Activated T-cell treated with anti-CD3 and anti-CD28 coated beads for 4 hours (primary cell): ENCODE measurements at regions not wholly inside any gene's neighbourhood (a gene's known extent, or its start where the extent isn't known, plus 50 kb on each side); places are given as distances from the start of the nearest gene placed in this dataset.
"Not testable (repeated sequence)": the region's sequence is repeated elsewhere in the genome, so short reads cannot be mapped to it uniquely, and the experiment has no call there.

ENCODE experiments used
- DNase-seq: peaks from one replicate; pipeline ENCODE4 v3.0.0-alpha.2; 2020

DNA sequence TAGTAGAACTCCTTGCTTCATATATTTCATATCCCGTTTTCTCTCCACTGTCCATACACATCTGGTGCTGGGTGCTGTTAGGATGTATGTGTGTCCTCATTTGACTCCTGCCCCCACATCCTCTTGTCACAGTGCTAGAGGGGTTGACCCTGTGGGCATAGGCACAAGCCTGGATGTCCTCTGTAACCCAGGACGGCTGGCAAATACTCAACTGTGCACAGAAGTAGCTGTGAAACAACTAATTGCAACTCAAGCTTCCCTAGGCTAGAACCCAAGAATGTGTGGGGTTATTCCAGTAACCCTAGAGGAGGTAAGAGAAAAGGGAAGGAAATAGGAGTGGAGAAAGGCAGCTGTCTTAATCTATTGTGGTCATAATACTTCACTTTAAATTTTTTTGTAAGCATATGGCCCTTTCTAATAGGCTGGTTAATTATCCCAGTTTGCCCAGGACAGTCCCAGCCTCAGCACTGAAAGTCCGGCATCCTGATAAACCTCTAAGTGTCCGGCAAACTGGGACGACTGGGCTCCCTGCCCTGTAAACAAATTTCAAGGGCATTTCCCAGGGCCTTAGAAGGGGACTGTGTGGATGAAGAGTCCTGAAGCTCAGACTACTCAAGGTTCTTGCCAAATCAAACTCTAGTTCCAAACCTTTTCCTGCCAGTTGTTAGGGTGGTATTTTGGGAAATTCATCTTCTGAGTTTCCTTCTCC is 283.2 kb upstream of the CELF2 start:
- DNase-seq, result no peak

DNA sequence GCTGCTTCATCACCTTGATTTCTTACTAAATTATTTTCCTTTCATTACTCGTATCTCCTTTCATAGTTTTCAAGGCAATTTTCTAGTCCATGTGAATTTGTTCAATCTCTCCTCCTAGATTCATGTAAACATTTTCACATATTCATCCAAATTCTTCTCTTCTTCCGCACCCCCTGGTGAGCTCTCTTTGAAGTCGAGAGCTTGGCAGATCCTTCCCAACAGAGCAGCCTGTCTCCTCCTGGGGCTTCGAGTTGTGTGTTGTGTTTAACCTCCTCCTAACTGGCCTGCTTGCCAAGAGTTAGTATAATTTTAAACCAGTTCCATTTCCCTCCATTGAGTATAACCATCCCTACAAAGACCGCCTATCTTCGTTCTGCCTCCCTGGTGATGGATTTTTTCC is 272.4 kb upstream of the CELF2 start:
- DNase-seq, result no peak

DNA sequence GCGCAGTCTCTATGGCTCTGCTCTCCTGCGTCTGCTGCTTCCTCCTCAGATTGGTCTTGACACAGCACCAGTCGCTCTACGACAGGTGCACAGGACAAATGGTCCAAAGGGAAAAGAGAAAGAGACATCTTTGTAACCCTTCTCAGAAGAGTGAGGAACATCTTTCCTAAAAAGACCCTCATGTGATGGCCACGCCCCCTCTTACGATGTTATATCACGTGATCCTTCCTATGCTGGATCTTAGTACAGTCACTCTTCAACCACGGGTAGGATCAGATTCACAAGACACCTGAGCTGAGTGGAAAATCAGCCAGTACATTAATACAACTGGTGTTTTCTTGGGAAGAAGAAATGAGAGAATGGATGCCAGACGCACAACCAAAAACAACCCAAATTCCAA is 262.2 kb upstream of the CELF2 start:
- no peak for DNase-seq

DNA sequence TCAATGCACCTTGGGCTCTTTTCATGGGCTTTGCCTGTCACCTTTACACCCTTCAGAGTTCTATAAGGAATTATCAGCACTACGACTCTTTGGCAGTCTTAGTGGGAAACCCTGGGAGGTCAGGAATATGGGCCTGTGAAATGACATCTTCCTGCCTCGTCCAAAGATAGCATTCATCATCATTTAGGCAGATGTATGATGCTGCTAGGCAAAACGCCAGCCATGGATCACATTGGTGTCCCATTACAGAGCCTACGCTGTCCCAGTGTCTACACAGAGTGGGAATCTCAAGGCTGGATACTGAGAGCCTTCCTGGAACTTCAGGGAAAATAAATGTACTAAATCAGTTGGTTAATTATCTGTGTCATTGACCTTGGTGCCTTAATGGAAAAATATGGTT is 259.4 kb upstream of the CELF2 start:
- DNase-seq, result no peak

DNA sequence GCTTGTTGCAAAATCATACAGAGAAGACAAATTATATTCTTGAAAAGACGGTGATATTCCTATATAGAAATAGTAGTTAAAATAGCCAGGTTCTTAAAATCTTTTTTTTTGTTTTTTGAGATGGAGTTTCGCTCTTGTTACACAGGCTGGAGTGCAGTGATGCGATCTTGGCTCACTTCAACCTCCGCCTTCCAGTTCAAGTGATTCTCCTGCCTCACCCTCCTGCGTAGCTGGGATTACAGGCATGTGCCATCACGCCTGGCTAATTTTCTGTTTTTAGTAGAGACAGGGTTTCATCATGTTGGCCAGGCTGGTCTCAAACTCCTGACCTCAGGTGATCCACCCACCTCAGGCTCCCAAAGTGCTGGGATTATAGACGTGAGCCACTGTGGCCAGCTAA is 257.9 kb upstream of the CELF2 start:
- not testable (repeated sequence) for DNase-seq

- no peak for DNase-seq
Observed at GRCh38 chr10:10765017-10765416, 252.7 kb upstream of the CELF2 start.

- DNase-seq, result no peak
Observed at GRCh38 chr10:10772411-10772810, 245.3 kb upstream of the CELF2 start.

DNA sequence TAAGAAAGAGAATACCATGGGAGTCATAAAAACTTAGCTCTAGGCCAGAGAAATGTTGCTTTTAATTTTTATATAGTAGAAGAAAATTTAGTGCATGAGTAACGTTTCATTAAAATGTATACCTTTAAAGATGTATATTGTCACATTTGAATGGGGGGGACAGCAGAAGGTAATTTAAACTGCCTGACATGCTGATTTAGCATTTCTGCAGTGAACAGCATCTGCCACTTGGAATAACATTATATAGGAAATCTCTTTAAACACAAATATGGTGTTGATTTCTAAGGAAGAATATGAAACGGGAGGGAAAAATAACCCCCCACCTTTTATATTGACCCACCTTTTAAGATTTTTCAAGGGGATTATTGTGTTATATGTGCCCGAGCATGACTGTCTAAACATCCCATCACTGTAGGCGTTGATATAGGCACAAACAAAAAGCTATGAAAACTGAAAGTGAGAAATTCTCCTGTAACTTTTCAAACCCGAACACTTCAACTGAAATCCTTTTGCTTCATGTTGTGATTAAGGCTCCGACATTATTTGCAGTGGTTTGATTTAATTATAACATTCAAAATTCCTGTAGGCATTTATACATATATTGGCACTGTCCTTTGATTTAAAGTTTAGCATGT is 244.7 kb upstream of the CELF2 start:
- DNase-seq, result no peak

DNA sequence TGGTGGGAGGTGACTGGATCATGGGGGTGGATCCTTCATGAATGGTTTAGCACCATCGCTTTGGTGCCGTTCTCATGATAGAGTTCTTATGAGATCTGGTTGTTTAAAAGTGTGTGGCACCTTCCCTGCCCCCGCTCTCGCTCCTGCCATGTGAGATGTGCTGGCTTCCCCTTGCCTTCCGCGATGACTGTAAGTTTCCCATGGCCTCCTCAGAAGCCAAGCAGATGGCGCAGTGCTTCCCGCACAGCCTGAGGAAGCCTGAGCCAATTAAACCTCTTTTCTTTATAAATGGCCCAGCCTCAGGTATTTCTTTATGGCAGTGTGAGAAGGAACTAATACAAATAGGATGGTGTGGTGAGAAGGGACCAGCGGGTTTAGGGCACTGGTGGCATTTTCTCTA is 243.3 kb upstream of the CELF2 start:
- no peak for DNase-seq

GRCh38 chr10:10776363-10776762 is 241.3 kb upstream of the CELF2 start:
- no peak for DNase-seq

GRCh38 chr10:10777279-10777678 is 240.4 kb upstream of the CELF2 start:
- DNase-seq, result no peak

DNA sequence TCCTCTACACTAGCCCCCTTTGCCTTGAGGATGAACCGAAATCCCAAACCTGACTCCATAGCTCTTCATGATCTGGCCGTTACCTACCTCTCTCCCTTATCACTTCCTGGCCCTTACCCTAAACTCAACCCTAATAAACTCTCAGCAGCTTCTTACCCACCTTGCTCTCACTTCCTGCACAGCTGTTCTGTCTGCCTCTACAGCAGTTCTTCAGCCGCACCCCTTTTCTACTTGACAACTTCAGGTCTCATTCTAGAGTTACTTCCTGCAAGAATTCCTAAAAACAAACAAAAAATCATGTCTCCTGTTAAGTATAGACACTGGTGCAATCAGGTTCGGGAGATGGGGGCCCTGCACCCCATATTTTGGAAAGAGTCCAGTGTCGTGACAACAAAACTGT is 239.9 kb upstream of the CELF2 start:
- DNase-seq, result no peak

DNA sequence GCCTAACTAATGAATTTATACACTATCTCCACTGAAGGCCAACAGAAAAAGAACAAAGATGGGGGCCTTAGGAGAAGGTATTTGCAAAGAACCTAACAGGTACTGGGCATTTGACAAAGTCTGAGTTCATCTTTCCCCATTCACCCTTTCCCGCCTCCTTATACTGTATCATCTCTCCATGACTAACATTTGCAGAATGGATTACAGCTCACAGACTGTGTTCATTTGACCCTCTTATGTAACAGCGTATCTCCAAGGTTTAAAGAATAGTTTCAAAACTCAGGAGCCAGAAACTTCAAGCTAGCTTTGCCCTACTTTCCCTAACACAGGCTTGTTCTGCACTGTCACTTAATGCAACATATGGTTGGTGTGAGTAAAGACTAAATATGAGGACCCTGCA is 238.7 kb upstream of the CELF2 start:
- DNase-seq, result no peak

GRCh38 chr10:10779511-10779910 is 238.2 kb upstream of the CELF2 start:
- no peak for DNase-seq

DNA sequence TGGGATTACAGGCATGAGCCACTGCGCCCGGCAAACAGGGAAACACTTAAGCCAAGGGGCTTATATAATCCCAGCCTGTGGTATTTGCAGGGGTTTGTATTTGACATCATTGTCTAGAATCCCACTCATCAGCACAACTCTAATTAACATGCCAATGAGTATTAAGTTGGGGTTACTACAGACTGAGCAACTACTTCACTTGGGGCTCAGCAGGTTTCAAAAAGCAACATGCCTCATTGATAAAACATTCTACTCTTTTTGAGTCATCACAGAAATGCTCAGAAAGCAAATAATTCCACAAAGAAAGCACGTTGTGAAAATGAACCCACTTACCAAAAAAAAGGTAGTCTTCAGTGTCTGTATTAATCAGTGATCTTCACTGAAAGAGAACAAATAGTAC is 236.9 kb upstream of the CELF2 start:
- DNase-seq, result no peak

DNA sequence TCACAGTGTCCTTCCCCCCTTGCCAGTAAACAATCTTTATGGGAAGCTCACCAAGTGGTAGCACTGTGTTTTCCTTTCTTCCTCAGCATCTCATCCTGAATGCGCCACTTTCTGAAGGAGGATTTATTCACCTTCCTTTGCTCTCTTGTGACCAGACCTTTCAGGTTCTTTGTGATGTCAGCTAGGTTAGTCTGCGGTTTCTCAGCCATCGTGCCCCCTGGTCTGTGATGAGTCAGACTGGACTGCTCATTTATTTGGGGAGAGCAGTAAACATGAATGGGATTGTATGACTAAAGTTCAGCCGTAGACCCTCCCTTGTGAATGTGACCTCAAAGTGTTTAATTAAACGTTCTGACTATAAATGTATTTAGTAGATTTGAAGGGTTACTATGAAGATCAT is 235.1 kb upstream of the CELF2 start:
- DNase-seq, result no peak

DNA sequence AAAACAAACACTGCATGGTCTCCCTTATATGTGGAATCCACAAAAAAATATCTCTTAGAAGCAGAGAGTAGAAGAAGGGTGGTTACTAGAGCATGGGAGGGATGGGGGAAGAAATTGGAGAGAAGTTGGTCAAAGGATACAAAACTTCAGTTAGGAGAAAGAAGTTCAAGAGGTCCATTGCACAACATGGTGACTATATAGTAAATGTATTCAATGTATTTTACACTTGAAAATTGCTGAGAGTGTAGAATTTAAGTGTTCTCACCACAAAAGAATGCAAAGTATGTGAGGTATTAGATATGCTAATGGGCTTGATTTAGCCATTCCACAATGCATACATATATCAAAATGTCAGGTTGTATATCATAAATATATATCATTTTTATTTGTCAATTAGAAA is 232.0 kb upstream of the CELF2 start:
- no peak for DNase-seq

- DNase-seq, result no peak
Observed at GRCh38 chr10:10786109-10787090, 231.3 kb upstream of the CELF2 start.

DNA sequence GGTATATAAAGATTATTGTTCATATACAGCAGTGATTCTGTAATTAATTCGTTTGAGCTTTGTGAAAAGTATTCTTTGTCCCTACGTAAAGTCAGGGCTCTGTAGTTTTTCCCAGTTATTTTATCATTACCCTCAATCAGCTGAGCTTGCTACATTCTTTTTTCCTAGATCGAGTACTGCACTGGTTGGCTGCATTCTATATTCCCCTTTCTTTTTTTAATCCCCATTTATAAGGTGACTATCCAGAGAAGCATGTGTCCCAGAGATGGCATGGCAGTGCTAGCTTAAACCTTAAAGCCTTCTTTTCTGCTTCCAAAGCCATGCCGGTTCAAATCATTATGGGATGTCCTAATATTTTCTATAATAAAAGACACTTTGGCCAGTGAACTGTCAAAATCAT is 230.1 kb upstream of the CELF2 start:
- no peak for DNase-seq

DNA sequence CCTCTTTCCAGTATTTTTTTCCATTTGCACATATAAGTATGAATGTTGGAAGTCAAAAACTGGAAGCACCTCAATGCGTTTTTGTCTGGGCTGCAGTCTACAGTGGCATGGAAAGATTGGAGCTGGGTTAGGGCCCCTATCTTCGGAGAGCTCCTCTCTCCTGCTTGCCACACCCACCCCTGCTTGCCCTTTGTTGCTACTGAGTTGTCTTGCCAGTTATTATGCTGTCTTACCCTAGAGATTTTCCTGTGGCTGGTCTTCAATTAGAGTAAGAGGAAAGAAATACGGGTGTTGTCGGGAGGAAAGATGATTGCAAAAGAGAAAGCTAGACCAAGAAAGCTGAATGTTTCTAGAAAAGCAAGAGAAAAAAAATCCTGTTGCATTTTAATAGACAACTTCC is 228.9 kb upstream of the CELF2 start:
- DNase-seq, result no peak

DNA sequence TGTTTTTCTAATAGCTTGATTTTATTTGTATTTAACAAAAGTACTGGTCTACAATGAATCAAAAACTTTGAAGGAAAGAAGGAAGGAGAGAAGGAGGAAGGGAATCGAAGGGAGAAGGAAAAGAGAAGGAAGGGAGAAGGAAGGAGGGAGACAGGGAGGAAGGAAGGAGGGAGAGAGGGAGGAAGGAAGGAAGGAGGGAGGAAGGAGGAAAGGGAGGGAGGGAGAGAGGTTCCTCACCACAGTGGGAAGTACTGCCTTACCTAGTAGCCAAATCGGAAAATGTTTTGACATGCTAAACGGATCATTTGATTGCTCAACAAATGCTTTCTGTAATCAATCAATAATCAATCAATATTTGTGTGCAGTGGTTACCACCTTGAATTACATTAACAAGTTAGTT is 225.8 kb upstream of the CELF2 start:
- no peak for DNase-seq

GRCh38 chr10:10792681-10793080 is 225.0 kb upstream of the CELF2 start:
- no peak for DNase-seq

- no peak for DNase-seq
Observed at GRCh38 chr10:10794046-10794445, 223.6 kb upstream of the CELF2 start.

DNA sequence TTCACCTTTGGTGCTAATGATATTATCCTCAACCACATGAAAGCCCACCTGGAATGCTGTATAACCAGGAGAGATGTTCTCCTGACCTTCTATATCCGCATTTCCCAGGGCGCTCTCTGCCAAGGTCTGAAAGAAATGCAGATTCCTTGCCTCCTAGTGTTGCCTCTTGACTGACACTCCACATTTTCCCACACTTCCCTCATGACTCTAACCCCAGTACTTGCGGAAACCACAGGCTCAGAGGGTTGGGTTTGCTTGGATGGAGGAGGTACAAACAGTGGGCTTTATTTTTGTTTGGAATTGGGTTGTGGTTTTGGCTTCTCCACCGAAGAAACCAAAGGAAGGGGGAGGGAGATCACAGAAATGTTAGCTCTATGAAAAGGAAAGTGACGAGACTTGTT is 222.9 kb upstream of the CELF2 start:
- no peak for DNase-seq
